ENCODE measurements at regions not wholly inside any gene's neighbourhood (a gene's known extent, or its start where the extent isn't known, plus 50 kb on each side); places are given as distances from the start of the nearest gene placed in this dataset.

DNA sequence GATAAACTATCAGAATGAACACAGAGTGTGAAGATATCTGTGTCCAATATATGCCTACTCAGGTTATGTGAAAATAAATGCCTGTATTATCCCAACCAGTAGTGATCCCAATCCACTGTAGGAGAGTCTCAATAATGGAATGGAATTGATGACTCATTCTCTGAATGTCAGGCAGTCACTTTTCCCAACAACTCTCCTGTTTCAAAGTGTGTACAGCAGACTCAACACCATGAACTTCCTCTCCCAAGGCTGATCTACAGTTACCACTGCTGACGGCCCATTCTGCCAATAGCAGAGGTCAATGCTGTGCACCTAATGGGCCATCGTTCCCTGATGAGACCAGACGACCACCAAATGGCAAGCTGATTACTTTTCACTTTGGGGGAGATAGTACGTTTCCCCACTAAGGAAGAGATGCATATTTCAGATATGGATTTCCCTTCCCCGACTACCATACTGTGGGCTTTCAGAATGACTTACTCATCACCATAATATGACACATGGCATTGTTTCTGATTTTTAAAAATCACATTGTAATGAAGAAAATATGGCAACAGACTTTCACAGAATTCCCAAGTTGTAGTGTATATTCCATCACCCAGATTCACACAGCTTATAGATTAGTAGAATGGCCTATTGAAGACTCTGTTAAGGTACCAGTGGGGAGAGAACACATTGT is 601.7 kb upstream of the VRK2 start:
- TF ChIP-seq CTCF (conservative IDR thresholded peaks at IDR 0.05; ENCODE audit: low read length) (no peak), EZH2phosphoT487 (IDR thresholded peaks at IDR 0.05; ENCODE audit: borderline replicate concordance) (no peak)
